ENCODE measurements at regions not wholly inside any gene's neighbourhood (a gene's known extent, or its start where the extent isn't known, plus 50 kb on each side); places are given as distances from the start of the nearest gene placed in this dataset.
A peak's percentile ranks its signal among the peaks of the same experiment; 100 is the strongest.

- no peak overlapping the region for H3K27ac ChIP-seq (ENCODE audit: low read length)
- WGBS (ENCODE audit: insufficient coverage, insufficient read length): no CpG with 5 or more reads among the region's 2 CpGs
- DNase-seq (ENCODE audit: low read depth, low spot score): no peak
- H3K9me3 ChIP-seq (ENCODE audit: control insufficient read depth, insufficient read depth, low read length): no peaks in the 10 kb centered on the region
- no peaks in the 10 kb centered on the region for H3K27me3 ChIP-seq (ENCODE audit: control insufficient read depth, insufficient read depth, low read length)
- no peaks in the 10 kb centered on the region for H3K36me3 ChIP-seq (ENCODE audit: control insufficient read depth, insufficient read depth, low read length)
- no peaks in the 10 kb centered on the region for H3K4me1 ChIP-seq (ENCODE audit: control insufficient read depth, insufficient read depth, low read length)
- no peak overlapping the region for H3K4me3 ChIP-seq (ENCODE audit: low read length)
These were observed 1285.4 kb downstream of the PCDH18 start for GRCh38 chr4:136246876-136247275.

DNA sequence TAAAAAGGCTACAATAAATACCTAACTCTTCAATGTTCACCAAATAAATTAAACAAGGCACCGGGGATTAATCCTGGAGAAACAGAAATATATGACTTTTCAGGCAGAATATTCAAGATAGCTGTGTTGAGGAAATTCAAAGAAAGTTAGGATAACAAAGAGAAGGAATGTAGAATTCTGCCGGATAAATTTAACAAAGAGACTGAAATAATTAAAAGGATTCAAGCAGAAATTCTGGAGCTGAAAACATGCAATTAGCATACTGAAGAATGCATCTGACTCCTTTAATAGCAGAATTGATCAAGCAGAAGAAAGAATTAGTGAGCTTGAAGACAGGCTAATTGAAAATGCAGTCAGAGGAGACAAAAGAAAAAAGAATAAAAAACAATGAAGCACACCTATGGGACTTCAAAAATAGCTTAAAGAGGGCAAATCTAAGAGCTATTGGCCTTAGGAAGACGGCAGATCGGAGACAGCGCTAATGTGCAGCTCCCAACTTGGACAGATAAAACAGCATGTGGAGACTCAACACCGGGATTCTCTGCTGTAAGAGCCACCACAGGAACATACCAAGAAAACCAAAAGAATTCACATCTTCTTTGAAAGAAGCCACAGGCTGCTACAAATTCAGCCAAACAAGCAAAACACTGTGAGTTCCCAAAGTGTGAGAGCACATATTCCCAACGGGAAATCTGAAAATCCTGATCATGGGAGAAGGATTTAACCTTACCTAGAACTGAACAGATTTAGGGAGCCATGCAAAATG lies 1290.9 kb downstream of the PCDH18 start:
- Histone ChIP-seq H3K9me3 (ENCODE audit: control insufficient read depth, insufficient read depth, low read length) (no peaks in the 10 kb centered on the region), H3K4me3 (ENCODE audit: low read length) (no peak overlapping the region), H3K36me3 (ENCODE audit: control insufficient read depth, insufficient read depth, low read length) (no peaks in the 10 kb centered on the region), H3K27me3 (ENCODE audit: control insufficient read depth, insufficient read depth, low read length) (no peaks in the 10 kb centered on the region), H3K4me1 (ENCODE audit: control insufficient read depth, insufficient read depth, low read length) (no peaks in the 10 kb centered on the region), H3K27ac (ENCODE audit: low read length) (no peak overlapping the region)
- WGBS (ENCODE audit: insufficient coverage, insufficient read length): no CpG with 5 or more reads among the region's 7 CpGs
- no peak for DNase-seq (ENCODE audit: low read depth, low spot score)

GRCh38 chr4:136227315-136227714 lies 1305.0 kb downstream of the PCDH18 start:
- Histone ChIP-seq H3K4me1 (ENCODE audit: control insufficient read depth, insufficient read depth, low read length) (no peaks in the 10 kb centered on the region), H3K4me3 (ENCODE audit: low read length) (no peak overlapping the region), H3K27ac (ENCODE audit: low read length) (no peak overlapping the region), H3K9me3 (ENCODE audit: control insufficient read depth, insufficient read depth, low read length) (no peaks in the 10 kb centered on the region), H3K36me3 (ENCODE audit: control insufficient read depth, insufficient read depth, low read length) (no peaks in the 10 kb centered on the region), H3K27me3 (ENCODE audit: control insufficient read depth, insufficient read depth, low read length) (no peaks in the 10 kb centered on the region)
- no peak for DNase-seq (ENCODE audit: low read depth, low spot score)

- no peaks in the 10 kb centered on the region for H3K36me3 ChIP-seq (ENCODE audit: control insufficient read depth, insufficient read depth, low read length)
- no peak overlapping the region for H3K4me3 ChIP-seq (ENCODE audit: low read length)
- H3K27me3 ChIP-seq (ENCODE audit: control insufficient read depth, insufficient read depth, low read length): no peaks in the 10 kb centered on the region
- DNase-seq (ENCODE audit: low read depth, low spot score): no peak
- no peaks in the 10 kb centered on the region; the same call in 1 of the 2 replicates for H3K4me1 ChIP-seq (ENCODE audit: control insufficient read depth, insufficient read depth, low read length)
- no CpG with 5 or more reads among the region's 3 CpGs for WGBS (ENCODE audit: insufficient coverage, insufficient read length)
- H3K9me3 ChIP-seq (ENCODE audit: control insufficient read depth, insufficient read depth, low read length): no peaks in the 10 kb centered on the region
- H3K27ac ChIP-seq (ENCODE audit: low read length): no peak overlapping the region
These were observed 1312.6 kb downstream of the PCDH18 start for GRCh38 chr4:136219592-136220125.

DNA sequence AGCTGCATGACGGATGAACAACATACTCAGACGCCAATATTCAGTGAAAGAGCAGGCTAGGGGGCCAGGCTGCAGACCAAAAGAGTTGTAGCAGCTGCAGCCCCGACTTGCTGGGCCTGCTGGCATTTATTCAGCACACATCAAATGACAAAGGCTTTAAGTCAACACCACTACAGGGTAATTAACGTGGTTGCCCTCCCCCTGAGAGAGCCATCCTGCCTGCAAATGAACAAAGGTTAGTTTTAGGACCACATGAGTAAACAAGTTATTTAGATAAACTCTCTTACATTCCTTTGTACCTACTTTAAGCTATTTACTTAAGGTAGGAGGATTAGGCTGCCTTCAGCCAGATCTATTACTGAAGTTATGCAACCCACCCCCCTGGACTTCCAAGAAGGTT lies 1329.1 kb downstream of the PCDH18 start:
- no peak overlapping the region for H3K4me3 ChIP-seq (ENCODE audit: low read length)
- H3K4me1 ChIP-seq (ENCODE audit: control insufficient read depth, insufficient read depth, low read length): no peaks in the 10 kb centered on the region
- no peak overlapping the region for H3K27ac ChIP-seq (ENCODE audit: low read length)
- no peaks in the 10 kb centered on the region for H3K36me3 ChIP-seq (ENCODE audit: control insufficient read depth, insufficient read depth, low read length)
- H3K27me3 ChIP-seq (ENCODE audit: control insufficient read depth, insufficient read depth, low read length): no peaks in the 10 kb centered on the region; the same call in 1 of the 2 replicates
- WGBS (ENCODE audit: insufficient coverage, insufficient read length): no CpG with 5 or more reads among the region's 4 CpGs
- H3K9me3 ChIP-seq (ENCODE audit: control insufficient read depth, insufficient read depth, low read length): no peaks in the 10 kb centered on the region
- DNase-seq (ENCODE audit: low read depth, low spot score): peak; percentile 4

- DNase-seq (ENCODE audit: low read depth, low spot score): no peak
- H3K4me3 ChIP-seq (ENCODE audit: low read length): no peak overlapping the region
- no CpG with 5 or more reads among the region's 1 CpG for WGBS (ENCODE audit: insufficient coverage, insufficient read length)
These were observed 1333.9 kb downstream of the PCDH18 start for GRCh38 chr4:136198358-136198757.

GRCh38 chr4:136194962-136195361 lies 1337.3 kb downstream of the PCDH18 start:
- H3K36me3 ChIP-seq (ENCODE audit: control insufficient read depth, insufficient read depth, low read length): no peaks in the 10 kb centered on the region
- H3K4me1 ChIP-seq (ENCODE audit: control insufficient read depth, insufficient read depth, low read length): no peaks in the 10 kb centered on the region
- H3K27me3 ChIP-seq (ENCODE audit: control insufficient read depth, insufficient read depth, low read length): no peaks in the 10 kb centered on the region
- H3K9me3 ChIP-seq (ENCODE audit: control insufficient read depth, insufficient read depth, low read length): no peaks in the 10 kb centered on the region
- WGBS (ENCODE audit: insufficient coverage, insufficient read length): no CpG with 5 or more reads among the region's 2 CpGs
- DNase-seq (ENCODE audit: low read depth, low spot score): no peak
- H3K27ac ChIP-seq (ENCODE audit: low read length): no peak overlapping the region
- H3K4me3 ChIP-seq (ENCODE audit: low read length): no peak overlapping the region

More at GRCh38 chr4:136198358-136198757, 1333.9 kb downstream of the PCDH18 start:
- no peaks in the 10 kb centered on the region for H3K9me3 ChIP-seq (ENCODE audit: control insufficient read depth, insufficient read depth, low read length)
- H3K27me3 ChIP-seq (ENCODE audit: control insufficient read depth, insufficient read depth, low read length): no peaks in the 10 kb centered on the region
- H3K4me1 ChIP-seq (ENCODE audit: control insufficient read depth, insufficient read depth, low read length): no peaks in the 10 kb centered on the region
- no peak overlapping the region for H3K27ac ChIP-seq (ENCODE audit: low read length)
- H3K36me3 ChIP-seq (ENCODE audit: control insufficient read depth, insufficient read depth, low read length): no peaks in the 10 kb centered on the region

DNA sequence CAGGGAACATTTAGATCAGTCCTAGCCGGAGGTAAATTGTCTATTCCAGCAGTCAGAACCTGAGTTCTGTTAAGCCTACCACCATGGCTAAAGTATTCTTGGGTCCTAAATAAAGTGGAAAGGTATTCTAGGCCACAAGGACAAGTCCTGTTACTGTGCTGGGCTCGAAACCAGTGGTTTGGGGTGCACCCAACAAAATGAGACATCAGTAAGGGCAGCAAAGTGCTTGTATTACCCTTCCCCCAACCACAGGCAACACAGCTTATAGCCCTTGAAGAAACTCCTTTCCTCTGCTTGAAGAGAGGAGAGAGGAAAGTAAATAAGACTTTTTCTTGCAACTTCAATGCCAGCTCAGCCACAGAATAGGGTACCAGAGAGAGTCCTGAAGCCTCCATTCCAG lies 1345.6 kb downstream of the PCDH18 start:
- no peak for DNase-seq (ENCODE audit: low read depth, low spot score)
- H3K4me3 ChIP-seq (ENCODE audit: low read length): no peak overlapping the region
- WGBS (ENCODE audit: insufficient coverage, insufficient read length): no CpG with 5 or more reads among the region's 2 CpGs
- H3K9me3 ChIP-seq (ENCODE audit: control insufficient read depth, insufficient read depth, low read length): no peaks in the 10 kb centered on the region
- H3K27ac ChIP-seq (ENCODE audit: low read length): no peak overlapping the region
- H3K4me1 ChIP-seq (ENCODE audit: control insufficient read depth, insufficient read depth, low read length): no peaks in the 10 kb centered on the region
- no peaks in the 10 kb centered on the region for H3K36me3 ChIP-seq (ENCODE audit: control insufficient read depth, insufficient read depth, low read length)
- no peaks in the 10 kb centered on the region for H3K27me3 ChIP-seq (ENCODE audit: control insufficient read depth, insufficient read depth, low read length)

- Histone ChIP-seq H3K9me3 (ENCODE audit: control insufficient read depth, insufficient read depth, low read length) (no peaks in the 10 kb centered on the region), H3K27me3 (ENCODE audit: control insufficient read depth, insufficient read depth, low read length) (no peaks in the 10 kb centered on the region), H3K27ac (ENCODE audit: low read length) (no peak overlapping the region), H3K4me1 (ENCODE audit: control insufficient read depth, insufficient read depth, low read length) (no peaks in the 10 kb centered on the region), H3K36me3 (ENCODE audit: control insufficient read depth, insufficient read depth, low read length) (no peaks in the 10 kb centered on the region), H3K4me3 (ENCODE audit: low read length) (no peak overlapping the region)
- DNase-seq (ENCODE audit: low read depth, low spot score): peak; percentile 9
- no CpG with 5 or more reads among the region's 4 CpGs for WGBS (ENCODE audit: insufficient coverage, insufficient read length)
These were observed 1348.8 kb downstream of the PCDH18 start for GRCh38 chr4:136183513-136183912.

GRCh38 chr4:136156947-136157346 lies 1375.3 kb downstream of the PCDH18 start:
- no peaks in the 10 kb centered on the region for H3K27me3 ChIP-seq (ENCODE audit: control insufficient read depth, insufficient read depth, low read length)
- H3K9me3 ChIP-seq (ENCODE audit: control insufficient read depth, insufficient read depth, low read length): no peaks in the 10 kb centered on the region
- DNase-seq (ENCODE audit: low read depth, low spot score): no peak
- H3K4me3 ChIP-seq (ENCODE audit: low read length): no peak overlapping the region
- no peak overlapping the region for H3K27ac ChIP-seq (ENCODE audit: low read length)
- H3K4me1 ChIP-seq (ENCODE audit: control insufficient read depth, insufficient read depth, low read length): no peaks in the 10 kb centered on the region
- WGBS (ENCODE audit: insufficient coverage, insufficient read length): no CpG with 5 or more reads among the region's 1 CpG
- H3K36me3 ChIP-seq (ENCODE audit: control insufficient read depth, insufficient read depth, low read length): no peaks in the 10 kb centered on the region

GRCh38 chr4:136150046-136150445 lies 1382.2 kb downstream of the PCDH18 start:
- H3K4me3 ChIP-seq (ENCODE audit: low read length): no peak overlapping the region
- no CpG with 5 or more reads among the region's 6 CpGs for WGBS (ENCODE audit: insufficient coverage, insufficient read length)
- H3K27ac ChIP-seq (ENCODE audit: low read length): no peak overlapping the region
- no peak for DNase-seq (ENCODE audit: low read depth, low spot score)
- H3K36me3 ChIP-seq (ENCODE audit: control insufficient read depth, insufficient read depth, low read length): no peaks in the 10 kb centered on the region
- no peaks in the 10 kb centered on the region for H3K4me1 ChIP-seq (ENCODE audit: control insufficient read depth, insufficient read depth, low read length)
- no peaks in the 10 kb centered on the region for H3K9me3 ChIP-seq (ENCODE audit: control insufficient read depth, insufficient read depth, low read length)
- H3K27me3 ChIP-seq (ENCODE audit: control insufficient read depth, insufficient read depth, low read length): no peaks in the 10 kb centered on the region

Measured in iPS DF 6.9 (cell line).